HG03196 (cell line): ENCODE measurements at regions not wholly inside any gene's neighbourhood (a gene's known extent, or its start where the extent isn't known, plus 50 kb on each side); places are given as distances from the start of the nearest gene placed in this dataset.

Experiments
- ATAC-seq: cut with Tn5 transposase; IDR thresholded peaks from one replicate; pipeline ENCODE4 v1.9.1; 2021; ENCODE audit not compliant: unreplicated experiment

GRCh38 chr16:85519540-85520231, 93.4 kb upstream of the GSE1 start:
- no peak for ATAC-seq

GRCh38 chr16:85520853-85521521, 92.1 kb upstream of the GSE1 start:
- no peak for ATAC-seq

GRCh38 chr16:85521552-85522307, 91.4 kb upstream of the GSE1 start:
- ATAC-seq, result no peak

DNA sequence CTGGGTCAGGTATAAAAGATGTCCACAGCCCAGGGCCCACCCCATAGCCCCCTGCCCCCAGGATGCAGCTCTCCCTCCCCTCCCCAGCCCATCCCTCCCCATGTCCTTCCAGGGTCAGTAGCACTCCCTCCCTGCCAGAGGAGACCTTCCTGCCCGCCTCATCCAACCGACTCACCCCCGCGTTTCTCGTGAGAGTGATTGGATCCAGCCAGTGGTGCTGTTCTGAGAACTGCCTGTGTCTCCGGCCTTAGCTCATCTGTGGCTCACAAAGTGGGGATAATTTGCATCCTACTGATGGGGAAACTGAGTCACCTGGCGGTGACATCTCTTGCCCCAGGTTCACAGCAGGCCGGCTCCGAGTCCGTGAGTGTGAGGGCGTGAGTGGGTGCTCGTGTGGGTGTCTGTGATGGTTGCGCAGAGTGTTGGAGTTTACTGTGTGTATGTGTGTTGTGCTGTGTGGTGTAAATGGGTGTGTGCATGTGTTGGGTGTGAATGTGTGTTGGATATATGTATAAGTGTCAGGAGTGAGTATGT, 90.7 kb upstream of the GSE1 start:
- ATAC-seq, result no peak

DNA sequence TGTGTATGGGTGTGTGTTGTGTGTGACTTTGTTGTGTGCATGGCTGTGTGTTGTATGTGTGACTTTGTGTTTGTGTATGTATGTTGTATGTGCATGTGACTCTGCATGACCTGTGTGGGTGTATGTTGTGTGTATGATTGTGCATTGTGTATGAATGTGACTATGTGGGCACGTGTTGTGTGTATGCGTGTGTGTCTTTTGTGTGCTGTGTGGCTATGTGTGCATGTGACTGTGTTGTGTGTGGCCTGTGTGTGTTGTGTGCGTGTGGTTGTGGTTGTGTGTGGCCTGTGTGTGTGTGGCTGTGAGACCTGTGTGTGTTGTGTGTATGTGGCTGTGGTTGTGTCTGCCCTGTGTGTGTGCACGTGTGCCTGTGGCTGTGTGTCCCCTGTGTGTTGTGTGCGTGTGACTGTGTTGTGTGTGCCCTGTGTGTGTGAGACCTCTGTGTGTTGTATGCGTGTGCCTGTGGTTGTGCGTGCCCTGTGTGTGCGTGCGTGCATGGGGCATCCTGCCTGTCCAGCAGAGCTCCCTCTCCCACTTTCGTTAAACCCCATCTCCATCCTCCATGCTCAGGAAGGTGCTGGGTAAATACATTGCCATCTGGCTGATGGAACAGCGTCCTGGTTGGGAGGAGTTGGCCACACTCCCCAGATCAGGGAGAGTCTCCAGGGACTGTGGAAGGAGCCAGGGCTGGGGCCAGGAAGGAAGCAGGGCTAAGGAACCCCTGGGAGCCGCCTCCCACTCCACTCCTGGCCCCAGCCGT, 90.1 kb upstream of the GSE1 start:
- no peak for ATAC-seq

DNA sequence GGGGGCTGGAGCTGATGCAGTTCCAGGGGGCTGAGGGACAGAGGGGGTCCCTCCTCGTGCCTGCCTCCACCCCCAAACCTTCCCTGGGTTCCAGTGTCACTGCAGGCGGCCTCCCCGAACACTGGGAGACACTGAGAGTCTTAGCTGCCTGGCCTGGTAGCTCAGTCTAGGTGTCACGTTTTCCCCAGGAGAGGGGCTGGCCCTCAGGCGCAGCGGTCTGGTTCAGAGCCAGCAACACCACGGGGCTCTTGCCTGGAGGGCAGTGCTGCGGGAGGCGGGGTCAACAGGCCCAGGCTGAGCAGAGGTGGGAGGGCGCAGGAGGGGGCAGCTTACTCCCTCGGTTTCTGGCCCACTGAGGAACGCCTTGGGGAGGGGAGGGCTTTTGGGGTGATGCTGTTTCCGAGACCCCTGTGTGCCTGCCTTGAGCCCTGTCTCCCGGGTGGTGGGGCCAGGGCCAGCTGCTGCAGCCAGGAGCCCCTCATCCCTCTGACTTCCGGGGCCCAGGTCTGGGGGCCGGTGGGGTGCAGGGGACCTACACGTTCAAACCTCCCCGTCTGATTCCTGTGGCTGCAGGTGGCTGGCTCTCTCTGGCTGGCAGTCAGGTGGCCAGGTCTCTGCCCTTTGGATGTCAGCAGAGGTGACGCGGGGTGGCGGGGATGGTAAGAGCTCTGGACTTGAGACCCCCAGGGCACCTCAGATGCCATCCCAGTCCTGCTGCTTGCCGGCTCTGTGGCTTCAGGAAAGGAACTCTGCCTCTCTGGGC, 89.3 kb upstream of the GSE1 start:
- no peak for ATAC-seq

DNA sequence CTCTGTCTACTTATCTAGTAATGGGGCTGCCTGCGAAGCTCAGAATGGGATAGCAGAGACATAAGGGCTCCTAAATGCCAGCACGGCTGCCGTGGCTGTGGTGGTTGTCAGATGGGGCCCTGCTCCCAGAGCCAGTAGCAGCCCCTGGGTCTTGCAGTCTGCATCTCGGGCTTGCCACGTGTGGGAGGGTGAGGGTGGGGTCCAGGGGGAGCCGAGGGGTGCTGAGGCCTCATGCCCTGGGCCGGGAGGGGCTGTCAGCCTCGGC, 88.8 kb upstream of the GSE1 start:
- ATAC-seq, result no peak

DNA sequence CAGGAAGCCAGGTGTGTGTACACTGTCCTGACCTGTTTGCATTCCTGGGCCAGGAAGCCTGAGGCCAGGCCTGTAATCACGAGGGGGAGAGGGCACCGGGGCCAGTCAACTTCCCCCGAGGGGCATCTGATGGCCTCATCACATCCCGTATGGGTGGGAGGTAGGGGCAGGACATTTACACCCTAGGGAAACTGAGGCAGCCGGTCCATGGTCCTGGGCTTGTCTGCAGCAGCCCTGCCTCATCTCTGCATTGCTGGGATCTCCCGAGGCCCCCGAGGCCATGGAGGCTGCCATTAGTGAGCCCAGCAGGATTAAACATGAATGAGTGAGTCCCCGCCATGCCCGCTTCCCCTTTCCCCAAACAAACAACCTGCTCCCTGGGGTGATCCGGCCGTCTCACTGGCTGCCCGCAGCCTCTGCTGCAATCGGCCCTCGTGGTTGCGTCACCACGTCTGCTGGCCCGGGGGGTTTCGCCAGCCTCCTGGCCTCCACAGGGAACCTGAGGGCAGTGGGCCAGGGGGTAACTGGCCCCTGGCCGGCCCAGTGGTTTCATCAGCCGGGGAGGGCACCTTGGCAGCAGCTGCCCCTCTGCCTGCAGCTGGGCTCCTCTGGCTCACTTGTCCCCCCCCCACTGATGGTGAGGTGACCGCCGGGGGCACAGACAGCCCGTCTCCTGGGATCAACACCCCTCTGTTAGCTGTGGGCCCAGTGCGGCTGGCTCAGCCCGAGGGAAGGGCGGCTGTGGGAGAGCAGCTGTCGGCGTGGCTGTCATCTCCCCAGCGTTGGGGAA, 88.3 kb upstream of the GSE1 start:
- ATAC-seq, result no peak

GRCh38 chr16:85525420-85526184, 87.5 kb upstream of the GSE1 start:
- ATAC-seq, result no peak

- ATAC-seq, result no peak
These were observed 86.7 kb upstream of the GSE1 start for GRCh38 chr16:85526185-85526974.

DNA sequence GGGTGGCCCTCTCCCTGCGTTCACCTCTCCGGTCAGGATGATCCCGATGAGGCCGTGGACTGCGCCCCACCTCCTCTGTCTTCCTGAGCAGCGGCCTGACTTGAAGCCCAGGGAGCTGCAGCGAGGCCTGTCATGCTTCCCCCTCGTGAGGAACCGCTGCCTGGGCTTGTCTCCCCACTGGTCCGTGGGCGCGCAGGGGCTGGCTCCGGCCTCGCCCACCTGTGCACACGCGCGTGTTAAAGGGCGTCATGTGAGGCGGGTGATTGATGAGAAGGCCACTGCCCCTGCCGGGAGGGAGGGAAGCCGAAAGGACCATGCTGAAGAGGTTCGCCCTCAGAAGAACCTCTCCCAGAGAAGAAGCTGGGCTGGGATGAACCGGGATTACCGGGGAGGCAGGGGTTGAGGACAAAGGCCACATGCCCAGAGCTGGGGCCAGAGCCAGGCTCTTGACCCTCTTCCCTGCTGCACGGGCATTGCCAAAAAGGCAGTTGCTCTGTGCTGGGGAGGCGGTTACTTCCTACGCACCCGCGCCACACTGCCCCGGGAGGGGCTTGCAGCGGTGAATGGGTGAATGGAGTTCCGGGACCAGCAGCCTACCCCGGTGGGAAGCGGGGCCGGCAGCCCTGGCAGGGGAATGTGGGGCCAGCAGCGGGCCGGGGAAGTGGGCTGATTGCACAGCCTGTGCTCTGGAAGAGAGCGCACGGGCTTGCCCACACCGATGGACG, 85.9 kb upstream of the GSE1 start:
- ATAC-seq, result no peak

GRCh38 chr16:85527767-85528297, 85.3 kb upstream of the GSE1 start:
- ATAC-seq, result no peak

DNA sequence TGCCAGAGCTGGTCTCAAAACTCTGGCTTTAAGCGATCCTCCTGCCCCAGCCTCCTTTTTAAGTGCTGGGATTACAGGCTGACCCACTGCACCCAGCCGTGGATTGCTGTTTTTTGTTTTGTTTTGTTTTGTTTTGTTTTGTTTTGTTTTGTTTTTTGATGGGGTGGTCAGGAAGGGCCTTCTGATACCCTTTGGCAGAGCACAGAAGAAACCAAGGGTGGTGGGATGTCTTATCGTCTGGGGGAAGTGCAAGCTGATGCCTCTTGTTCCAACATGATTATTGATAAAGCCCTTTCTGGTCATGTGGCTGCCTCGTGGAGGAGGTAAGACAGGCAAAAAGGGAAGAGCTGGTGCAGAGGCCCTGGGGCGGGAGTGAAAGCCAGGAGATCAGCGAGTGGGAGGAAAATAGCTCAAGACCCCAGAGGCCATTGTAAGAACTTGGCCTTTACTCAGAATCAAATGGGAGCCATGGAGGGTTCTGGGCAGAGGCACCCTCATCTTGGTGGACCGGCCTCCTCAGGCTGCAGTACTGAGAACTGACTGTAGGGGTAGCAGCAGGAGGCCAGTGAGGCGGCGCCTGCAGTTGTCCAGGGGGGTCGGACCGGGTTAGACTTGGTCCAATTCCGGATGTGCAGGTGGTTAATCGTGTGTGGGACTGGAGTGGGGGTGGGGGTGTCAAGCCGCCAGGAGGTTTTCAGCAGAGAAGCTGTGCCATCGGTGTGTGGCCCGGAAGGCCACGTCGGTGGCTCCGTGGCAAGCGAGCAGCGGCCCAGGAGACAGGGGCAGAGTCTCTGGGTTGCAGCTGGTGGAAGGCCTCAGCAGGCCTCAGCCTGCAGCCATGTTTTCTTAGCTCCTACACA, 84.4 kb upstream of the GSE1 start:
- no peak for ATAC-seq

GRCh38 chr16:85529489-85530369, 83.4 kb upstream of the GSE1 start:
- ATAC-seq, result no peak

DNA sequence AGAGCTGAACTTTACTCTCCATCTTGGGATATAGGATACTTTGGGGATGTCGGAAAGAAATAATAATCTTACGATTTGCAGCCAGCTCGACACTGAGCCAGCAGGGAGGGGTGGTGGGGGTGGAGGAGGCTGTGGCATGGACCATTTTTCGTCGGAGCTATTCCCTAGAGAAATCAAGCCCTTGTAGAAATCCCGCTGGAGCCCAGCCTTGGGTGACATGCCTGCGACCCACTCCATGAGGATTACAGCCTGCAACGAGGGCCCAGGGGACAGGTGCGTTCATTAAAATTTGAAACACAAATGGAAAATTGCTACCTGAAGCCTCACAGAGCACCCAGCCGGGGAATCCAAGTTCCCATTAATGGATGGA, 82.8 kb upstream of the GSE1 start:
- ATAC-seq, result no peak

- no peak for ATAC-seq
These were observed 81.6 kb upstream of the GSE1 start for GRCh38 chr16:85531516-85531915.
